Stimulated activated CD4-positive, alpha-beta T cell treated with anti-CD3 and anti-CD28 coated beads, Interleukin-2, amount 100 ng/mL, for 24 hours (primary cell): ENCODE measurements at regions not wholly inside any gene's neighbourhood (a gene's known extent, or its start where the extent isn't known, plus 50 kb on each side); places are given as distances from the start of the nearest gene placed in this dataset.
A peak's percentile ranks its signal among the peaks of the same experiment; 100 is the strongest.
"Not testable (repeated sequence)": the region's sequence is repeated elsewhere in the genome, so short reads cannot be mapped to it uniquely, and the experiment has no call there.

Experiments
- DNase-seq, 2 donors: peaks; one replicate each; pipeline ENCODE4 v3.0.0-alpha.2; 2020

DNA sequence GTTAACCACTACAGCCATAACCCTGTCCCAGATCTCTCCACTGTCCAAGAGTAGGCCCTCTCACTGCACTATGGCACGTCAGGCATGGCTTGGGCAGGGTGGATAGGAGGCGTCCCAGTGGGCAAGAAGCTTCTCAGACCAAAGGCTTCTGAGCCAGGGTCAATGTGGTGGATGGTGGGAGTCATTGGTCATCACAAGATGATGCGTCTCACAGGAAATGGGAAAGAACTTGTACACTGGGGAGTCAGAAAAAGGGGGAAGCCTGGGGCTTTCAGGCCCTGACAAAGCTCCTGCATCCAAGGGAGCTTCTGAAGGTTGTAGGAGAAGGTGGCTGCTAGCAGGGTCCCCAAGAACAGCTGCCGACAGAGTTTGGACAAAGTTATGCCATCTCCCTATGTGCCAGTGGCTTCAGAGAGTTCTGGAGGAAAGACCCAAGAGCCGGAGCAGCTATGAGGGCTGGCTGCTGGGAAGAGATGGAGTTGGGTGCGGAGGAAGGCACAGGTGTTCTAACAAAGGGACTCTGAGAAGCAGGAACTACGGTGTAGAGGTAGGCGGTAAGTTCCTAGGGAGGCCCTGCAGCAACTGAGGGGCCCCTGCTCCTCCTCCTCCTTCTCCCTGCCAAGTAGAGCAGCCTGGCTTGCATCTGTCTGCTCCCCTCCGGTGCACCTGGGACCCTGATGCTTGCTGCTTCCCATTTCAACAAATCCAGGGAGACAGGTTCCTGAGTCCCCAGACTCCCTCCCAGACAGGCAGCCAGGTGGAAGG, 81.1 kb downstream of the ARL6IP4 start:
- DNase-seq = no peak

DNA sequence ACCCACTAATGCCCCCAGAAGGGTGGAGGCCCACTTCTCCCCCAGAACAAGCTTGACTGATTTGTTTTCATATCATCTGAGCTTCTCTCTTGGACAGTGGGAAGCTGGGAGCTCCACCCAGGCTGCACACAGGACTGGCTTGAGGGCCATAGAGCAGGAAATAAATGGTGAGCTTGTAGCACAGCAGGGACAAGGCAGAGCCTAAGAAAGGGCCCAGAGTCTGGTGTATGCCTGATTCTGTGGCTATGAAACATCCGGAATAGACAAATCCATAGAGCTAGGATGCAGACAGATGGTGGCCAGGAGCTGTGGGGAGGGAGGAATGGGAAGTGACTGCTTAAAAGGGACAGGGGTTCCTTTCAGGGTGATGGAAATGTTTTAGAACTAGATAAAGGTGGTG, 79.0 kb downstream of the ARL6IP4 start:
- no peak for DNase-seq

DNA sequence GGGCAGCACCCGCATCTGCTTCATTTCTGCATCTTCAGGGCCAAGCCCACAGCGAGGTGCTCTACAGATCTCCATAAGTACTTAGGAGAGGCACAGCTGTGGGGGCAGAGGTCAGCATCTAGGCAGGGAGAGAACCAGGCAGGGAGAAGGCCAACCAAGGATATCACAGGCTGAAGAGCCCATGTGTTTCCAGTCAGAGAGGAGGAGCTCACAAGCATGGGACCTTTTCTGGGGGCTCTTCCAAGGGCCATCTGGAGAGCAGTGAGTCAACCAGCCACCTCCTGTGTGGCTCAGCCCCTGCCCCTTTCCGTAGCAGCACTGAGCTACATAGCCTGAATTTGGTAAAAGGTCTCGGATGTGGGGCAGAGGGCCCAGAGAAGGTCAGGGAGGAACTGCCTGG, 78.5 kb downstream of the ARL6IP4 start:
- DNase-seq = no peak

DNA sequence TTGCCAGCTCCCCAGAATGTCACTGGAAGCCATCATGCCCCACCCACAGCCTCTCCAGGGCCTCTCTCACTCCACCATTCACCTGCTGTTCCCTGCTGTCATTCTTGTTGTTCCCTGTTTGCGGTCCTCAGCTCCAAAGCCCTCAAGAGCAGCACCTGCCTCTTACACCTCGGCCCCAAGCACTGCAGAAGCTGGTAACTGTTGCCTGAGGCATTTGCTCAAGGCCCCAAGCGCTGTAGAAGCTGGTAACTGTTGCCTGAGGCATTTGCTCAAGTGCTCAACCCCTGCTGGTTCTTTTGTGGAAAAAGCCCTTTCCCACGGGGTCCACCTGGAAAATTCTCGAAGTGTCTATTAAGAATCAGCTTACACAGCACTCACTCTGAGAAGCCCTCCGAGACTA, 78.0 kb downstream of the ARL6IP4 start:
- DNase-seq = no peak

DNA sequence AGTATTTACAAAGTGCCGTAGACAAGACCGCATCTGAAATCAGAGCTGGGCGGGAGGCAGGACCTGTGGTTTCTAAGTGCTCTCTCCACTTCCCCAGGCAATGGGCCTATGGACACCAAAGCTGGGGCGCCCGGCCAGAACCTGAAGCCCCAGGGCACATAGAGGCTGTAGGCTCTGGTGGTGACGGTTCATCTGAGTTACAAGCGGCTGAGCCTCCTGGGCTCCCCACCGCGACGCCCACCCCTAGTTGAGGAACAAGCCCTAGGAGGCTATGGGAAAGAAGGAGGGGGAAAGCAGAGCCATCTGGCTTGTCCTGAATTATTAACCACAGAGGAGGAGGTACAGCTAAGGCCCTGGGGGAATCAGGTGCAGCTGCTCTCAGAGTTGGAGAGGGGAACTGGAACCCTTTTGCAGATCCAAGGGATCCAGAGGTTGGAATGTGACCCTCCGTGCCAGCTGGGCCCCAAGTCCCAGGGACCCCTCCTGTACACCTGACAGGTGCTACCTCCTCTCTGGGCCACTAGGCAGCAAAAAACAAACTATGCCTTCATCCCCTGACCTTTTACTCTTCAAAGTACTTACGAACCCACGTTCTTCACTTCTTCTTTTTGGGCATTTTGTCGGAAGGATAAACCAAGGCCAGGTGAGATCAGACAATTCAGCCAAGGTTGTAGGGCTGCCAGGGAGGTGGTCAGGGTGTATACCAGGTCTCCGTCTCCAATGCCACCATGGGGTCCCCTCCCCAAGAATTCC, 77.2 kb downstream of the ARL6IP4 start:
- DNase-seq = no peak

DNA sequence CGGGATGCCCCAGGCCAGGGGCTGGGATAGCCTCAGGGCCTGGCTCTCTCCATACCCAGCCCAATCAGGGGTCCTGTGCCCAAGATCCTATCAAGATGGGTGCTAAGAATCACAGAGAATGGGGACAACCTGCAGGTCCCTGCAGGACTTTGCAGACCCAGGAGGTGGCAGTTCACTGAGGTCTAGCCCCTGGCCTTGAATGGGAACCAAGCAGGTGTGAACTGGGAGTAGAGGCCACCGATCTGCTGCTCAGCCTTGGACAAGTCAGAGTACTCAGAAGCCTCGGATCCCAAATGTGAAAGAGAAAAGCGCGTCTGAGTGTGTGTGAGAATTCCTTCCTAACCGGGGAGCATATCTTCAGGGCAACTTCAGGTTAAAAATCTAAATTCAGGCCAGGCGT, 76.2 kb downstream of the ARL6IP4 start:
- no peak for DNase-seq

DNA sequence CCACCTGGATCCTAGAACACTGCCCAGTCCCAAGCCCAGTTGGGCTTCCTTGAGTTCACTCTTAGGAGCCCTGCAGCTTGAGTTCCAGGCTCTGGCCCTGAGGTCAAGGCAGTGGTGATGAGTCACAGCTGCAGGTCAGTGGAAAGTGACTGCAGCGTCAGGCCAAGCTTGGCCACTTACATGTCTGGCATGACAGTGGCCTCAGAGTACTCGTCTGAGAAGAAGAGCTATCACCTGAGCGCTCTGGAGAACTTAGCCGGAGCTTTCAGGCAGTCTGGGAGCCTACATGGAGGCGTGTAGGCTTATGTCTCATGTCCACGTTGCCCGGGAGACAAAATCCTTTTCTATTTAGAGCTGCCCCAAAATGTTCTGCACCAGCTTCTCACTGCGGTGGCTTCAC, 75.6 kb downstream of the ARL6IP4 start:
- DNase-seq = no peak

DNA sequence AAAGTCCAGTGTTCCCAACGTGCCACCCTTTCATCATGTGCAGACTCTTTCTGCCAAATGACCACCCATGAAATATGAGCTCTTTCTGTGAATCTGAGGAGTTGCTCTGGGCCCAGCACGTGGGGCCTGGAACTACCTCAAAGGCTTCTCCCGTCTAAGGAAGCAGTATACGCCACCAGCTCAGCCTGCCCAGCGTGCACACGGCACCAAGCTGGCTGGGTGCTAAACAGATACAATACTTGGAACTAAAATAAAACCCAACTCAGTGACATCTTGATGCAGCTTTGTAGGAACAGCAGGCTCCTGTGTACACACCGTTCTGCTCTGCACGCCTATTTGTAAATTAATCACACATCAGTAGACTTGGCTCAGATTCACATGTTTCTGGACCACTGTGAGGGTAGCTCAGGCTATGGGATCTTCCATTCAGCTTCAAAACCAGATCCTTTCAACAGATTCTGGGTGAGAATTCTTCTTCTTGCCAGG, 74.8 kb downstream of the ARL6IP4 start:
- DNase-seq = no peak

DNA sequence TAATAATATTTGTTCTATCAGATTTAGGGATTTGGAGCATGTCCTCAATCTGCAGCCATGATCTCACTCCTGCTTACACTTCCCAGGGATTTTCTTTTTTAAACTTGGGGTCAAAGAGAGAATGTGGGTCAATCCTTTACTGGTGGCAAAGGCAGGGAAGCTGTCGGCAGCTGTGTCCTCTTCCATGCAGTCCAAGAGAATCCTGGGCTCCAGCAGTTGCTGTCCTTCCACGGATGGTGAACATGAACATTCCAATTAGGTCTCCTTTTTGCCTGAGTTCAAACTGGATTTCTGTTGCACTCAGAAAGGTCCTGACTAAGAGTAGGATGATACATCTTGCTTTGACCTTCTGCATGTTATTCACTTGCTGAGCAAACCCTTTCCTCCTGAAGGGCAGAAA, 73.9 kb downstream of the ARL6IP4 start:
- no peak for DNase-seq

DNA sequence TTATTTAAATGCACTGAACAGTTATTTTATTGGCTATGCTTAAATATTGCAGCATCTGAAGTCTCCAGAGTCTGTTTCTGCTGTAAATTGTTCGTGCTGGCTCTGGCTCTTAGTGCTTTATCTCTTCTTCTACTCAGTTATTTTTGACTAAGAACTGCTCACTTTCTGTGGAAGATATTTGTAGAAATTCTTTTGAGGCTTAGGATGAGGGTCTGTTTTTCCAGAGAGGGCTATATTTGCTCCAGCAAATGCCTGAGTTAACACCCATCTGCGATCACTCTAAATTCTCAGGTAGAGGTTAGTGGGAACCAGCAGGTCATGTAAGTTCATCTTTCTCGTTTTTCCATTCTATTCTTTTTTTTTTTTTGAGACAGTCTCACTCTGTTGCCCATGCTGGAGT, 71.1 kb downstream of the ARL6IP4 start:
- no peak for DNase-seq

DNA sequence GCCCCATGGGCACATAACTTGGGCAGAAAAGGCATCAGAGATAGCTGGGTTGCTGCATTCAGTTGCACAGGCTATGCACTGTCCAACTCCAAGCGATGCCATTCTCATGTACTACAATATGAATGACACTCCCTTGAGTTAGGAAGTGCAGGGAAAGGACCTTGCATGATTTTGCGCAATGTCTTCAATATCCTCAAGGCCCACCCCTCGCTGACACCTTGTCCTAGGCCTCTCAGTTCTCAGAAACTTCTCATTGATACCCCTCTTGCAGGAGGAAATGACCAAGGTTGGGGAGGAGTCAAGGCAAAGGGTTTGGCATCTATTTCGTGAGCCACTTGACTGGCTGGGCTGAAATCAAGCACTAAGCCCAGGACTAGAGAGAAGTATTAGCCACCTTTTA, 70.4 kb downstream of the ARL6IP4 start:
- DNase-seq = no peak

DNA sequence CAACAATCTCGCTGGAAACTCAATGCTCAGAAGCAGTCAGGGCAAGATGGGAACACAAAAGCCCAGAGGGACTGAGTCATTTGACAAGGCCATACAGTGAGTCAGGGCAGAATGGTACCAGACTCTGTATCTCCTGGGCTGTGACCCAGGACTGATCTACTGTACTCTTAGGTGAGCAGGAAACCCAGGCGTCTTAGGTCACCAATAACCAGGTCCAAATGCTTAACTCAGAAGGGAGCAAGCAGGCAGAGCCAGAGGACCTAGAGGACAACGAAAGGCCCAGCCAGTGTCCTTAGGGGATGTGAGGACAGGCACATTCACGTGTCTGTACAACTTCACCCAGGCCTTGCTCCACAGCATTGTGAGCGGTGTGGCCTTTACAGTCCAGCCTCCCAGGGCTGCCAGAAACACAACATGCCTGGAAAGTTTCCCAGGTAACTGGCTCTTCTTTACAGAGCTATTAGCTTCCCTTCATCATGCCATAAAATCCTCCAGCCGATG, 69.9 kb downstream of the ARL6IP4 start:
- no peak for DNase-seq

DNA sequence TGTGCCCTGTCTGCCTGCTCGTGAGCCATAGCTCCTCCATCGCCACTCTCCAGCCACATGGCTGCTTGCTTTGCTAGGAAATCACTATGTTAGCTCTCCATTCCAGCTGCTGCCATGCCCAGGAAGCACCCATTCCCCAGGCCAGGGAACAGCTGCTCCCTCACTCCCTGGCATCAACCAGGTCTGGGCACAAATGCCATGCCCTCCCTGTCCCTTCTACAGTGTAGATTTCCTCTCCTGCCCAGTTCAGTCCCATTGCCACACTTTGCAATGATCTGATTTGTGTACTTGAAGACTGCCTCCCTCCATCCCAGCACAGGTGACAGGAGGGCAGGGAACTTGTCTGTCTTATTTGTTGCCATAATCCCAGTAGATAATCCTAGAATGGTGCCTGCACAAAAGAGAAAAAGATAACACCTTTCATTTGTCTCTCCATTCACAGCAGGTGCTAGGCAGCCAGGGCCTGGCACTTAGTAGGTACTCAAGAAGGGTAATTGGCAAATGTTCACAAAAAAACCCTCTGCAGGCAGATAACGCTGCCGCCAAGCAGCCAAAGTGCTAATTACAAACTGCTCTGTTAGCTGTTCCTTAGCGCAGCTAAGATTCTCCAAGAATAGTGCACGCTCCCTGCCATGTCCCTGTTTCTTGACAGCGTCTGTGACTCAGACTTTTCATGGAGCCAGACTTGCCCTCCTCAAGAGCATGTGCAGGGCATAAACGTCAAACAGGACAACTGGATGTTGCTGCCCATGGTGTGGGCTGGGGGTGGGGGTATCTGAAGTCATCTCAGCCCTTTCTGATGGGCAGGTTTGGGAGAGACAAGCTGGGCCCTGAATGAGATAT, 69.1 kb downstream of the ARL6IP4 start:
- DNase-seq = no peak

DNA sequence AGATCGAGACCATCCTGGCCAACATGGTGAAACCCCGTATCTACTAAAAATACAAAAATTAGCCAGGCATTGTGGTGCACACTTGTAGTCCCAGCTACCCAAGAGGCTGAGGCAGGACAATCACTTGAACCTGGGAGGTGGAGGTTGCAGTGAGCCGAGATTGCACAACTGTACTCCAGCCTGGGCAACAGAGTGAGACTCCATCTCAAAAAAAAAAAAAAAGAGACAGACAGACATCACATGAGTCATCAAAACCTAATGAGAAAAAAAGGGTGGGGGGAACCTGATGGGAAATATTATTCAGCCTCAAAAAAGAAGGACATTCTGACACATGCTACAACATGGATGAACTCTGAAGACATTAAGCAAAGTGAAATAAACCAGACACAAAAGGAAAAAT, 67.4 kb downstream of the ARL6IP4 start:
- not testable (repeated sequence) for DNase-seq

DNA sequence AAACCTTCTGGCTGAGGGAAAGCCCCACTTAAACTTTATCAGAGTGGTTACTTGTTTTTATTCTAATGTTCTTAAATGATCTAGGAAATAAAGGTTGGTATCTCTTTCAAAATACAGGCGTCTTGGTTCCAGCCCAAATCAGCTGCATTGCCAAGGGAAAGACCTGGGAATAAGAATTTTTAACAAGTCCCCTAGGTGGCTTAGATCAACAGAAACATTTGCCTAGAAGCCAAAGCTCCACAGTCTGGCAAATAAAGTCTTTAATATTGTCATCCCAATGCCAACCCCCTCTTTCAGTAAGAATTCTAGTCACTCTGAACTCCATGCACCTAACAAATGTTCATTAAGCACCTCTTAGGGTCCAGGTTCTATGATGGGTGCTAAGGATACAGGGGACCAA, 66.8 kb downstream of the ARL6IP4 start:
- no peak for DNase-seq

DNA sequence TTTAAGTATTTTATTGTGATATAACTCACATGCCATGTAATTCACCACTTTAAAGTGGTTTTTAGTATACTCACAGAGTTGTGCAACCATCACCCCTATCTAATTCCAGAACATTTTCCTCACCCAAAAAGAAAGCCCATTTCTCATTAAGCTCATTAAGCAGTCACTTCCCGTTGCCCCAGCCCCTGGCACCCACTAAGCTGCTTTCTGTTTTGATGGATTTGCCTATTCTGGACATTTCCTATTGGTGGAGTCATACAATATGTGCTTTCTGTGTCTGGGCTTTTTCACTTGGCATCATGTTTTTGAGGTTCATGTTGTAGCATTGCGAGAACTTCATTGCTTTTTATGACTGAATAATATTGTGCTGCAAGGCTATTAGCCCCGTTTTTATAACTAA, 66.0 kb downstream of the ARL6IP4 start:
- DNase-seq = no peak

DNA sequence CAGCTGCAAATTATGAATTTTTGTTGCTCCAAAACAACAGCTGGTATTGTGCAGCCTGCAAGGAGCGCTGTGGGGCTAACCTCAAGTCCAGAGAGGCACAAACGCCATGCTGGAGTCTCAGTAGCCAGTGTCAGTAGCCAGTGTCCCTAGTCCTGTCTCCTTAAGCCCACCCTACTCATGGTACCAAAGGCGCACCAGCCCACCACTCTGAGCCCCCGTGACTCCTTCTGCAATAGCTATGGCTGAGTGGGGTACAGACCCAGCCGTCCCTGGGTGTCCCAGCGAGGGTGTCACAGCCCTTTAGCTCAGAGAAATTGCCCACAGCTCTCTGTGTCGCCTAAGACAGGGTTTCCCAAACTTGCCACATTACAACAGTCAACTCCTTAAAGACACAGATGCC, 65.2 kb downstream of the ARL6IP4 start:
- DNase-seq = no peak

DNA sequence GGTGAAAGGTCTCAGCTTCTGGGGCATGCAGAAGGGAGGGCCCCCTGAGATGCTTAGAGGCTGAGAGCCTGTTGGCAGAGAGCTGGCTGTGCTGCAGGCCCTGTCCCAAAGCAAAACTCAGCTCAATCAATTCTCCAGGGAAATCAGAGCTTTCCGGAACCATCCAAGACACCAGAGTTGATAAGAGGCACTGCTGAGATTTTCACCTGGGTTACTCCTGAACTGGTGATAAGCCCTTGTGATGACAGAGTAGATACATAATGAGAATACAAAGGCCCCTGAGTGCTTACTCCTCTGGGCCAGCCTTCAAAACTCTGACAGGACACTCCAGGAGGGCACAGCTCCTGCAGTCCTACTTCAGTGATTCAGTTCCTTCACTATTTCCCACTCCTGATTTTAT, 63.9 kb downstream of the ARL6IP4 start:
- DNase-seq = no peak

DNA sequence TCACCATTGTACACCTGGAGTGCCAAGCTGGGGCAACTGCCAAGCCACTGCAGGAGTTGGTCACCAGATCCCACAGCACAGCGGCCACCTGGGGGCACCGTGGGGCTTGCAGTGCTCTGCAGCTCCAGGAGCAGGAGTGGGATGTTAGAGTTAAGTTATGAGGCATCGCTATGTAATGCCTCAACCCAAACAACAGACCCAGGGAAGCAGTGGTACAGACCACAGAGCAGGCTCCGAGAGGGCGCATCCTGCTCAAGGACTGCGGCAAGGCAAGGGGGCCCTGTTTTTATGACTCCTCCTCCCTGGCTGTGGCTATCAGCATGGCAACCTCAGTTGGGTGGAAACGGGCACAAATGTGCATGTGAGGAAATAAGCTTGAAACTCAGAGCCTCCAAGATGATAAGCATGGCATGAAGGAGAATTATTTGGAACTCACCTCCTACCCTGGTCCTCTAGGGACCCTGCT, 63.1 kb downstream of the ARL6IP4 start:
- DNase-seq = peak; percentile 71 to 76

DNA sequence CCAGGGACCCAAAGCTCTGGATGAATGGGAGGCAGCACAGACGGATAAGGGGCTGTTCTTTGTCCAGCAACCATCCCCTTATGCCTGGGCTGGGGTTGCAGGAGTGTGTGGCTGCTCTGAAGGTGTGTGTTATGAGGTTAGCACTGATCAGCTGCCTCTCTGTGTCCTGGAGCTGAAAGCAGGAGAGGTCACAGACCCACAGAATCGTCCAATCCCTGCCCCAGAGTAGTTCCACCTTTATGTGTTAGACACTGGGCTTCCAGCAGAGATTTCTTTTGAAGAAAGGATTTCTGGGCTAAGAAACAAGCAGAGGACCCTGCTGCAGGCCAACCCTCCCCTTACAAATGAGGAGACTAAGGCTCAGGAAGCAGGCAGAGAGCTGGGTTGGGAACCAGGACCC, 62.4 kb downstream of the ARL6IP4 start:
- no peak for DNase-seq

DNA sequence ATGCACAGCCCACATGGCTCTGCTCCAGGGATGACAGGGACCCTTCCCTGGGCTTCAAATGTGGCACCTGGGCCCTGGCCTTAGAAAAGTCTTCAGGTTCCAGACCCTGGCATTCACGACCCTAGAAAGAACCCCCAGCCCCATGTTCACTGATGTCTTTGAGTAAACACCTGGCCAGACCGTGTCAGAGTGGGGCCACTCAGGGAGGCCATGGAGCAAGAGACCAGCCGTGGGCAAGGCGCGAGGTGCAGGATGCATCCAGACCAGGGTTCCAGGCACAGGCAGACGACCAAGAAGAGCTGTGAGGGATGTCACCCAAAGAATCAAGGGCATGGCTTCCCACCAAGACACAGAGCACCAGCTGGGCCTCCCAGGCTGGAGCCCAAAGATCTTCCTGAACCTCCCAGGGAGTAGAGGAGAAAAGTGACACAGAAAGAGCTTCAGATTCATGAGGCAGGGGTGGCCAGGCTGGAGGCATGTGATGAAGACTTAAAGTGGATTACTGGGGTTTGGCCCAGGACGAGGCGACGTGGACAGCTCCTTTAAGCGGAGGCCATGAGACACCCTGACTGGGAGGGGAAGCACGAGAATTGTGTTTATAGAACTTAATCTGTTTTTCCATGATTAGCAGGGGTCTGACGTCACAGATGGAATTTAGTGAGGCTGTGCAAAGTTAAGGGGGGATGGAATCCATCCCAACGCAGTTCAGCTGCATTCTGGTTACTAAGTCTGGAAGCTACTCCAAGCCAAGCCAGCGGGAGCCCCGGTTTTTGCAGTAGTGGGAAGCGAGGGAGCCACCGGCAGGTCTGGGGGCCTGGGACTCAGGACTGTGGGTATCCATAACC, 61.6 kb downstream of the ARL6IP4 start:
- DNase-seq = no peak

DNA sequence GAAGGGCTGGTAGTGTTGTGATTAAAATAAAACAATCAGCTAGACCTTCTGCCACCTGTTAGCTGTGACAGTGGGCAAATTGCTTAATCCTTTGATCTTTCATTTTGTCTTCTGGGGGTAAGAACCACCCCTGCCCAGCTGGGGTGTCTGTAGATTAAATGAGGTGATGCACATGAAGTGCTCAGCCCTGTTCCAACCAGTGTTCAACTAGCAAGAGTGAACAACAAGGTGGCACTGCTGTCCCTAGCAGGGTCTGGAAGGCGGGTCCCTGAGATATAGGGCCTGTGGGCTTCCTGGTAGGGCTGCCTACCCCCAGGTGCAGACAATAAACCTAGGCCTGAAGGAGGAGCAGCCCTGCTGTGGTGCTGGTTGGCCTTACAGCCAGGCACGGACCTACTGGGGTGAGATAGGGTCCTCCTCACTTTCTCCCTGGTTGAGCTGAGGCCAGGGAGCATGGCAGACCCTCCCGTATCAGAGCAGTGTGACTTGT, 60.6 kb downstream of the ARL6IP4 start:
- DNase-seq = no peak
